ENCODE measurements at regions not wholly inside any gene's neighbourhood (a gene's known extent, or its start where the extent isn't known, plus 50 kb on each side); places are given as distances from the start of the nearest gene placed in this dataset.

GRCh38 chr6:168737014-168737413, 296.0 kb downstream of the SMOC2 start:
- no peak for TF ChIP-seq CTCF (IDR thresholded peaks at IDR 0.05)
- no peak for TF ChIP-seq POLR2A (IDR thresholded peaks at IDR 0.05)
- no peak for TF ChIP-seq POLR2AphosphoS5 (IDR thresholded peaks at IDR 0.05)

All from gastroesophageal sphincter (tissue), 3 donors.